HCT116 (cell line): ENCODE measurements at regions not wholly inside any gene's neighbourhood (a gene's known extent, or its start where the extent isn't known, plus 50 kb on each side); places are given as distances from the start of the nearest gene placed in this dataset.

ENCODE experiments used
- ATAC-seq: fragments of 200-7000 bp; cut with Tn5 transposase; 2 replicates; pipeline ENCODE4 v1.9.1; 2020; ENCODE audit warnings: mild to moderate bottlenecking, moderate library complexity
- BruUV-seq: library from RNA; stranded (reverse); fragments of 400-500 nt; replicated peaks from 2 replicates; lab custom pipeline; 2021; lab: Mats Ljungman, UMichigan
- CTCF ChIA-PET: fragments of 300-600 bp; sonication (Branson Sonifier 250); formaldehyde crosslinking; loops from one replicate; lab custom pipeline; 2021; ENCODE audit warnings: antibody characterized with exemption; lab: Charles Lee
- POLR2A ChIA-PET: fragments of 300-600, 350-600 bp; sonication (Branson Sonifier 250); formaldehyde crosslinking; loops from one replicate; lab custom pipeline; 2021; ENCODE audit warnings: antibody characterized with exemption; lab: Charles Lee
- RAD21 ChIA-PET, 2 experiments: fragments of 300-600 bp; sonication (Branson Sonifier 250); formaldehyde crosslinking; loops; one replicate each; lab custom pipeline; 2023; ENCODE audit warnings: low total read pairs in 2 of 2; ENCODE audit not compliant: uncharacterized antibody in 2 of 2, unreplicated experiment in 2 of 2, low non-redundant PET in 1 of 2; lab: Charles Lee
- DNase-seq: peaks from one replicate; pipeline ENCODE4 v3.0.0-alpha.2; 2010; ENCODE audit warnings: low read depth, low spot score
- H2AFZ ChIP-seq: fragments of 200-600 bp; shearing (Covaris generic), sonication (generic); 2 replicates; pipeline ENCODE4 v1.6.1; 2017; ENCODE audit warnings: low read depth, mixed run types, mixed read lengths, antibody characterized with exemption, low read length; ENCODE audit not compliant: poor library complexity, severe bottlenecking
- H3K27ac ChIP-seq: 2 replicates; pipeline ENCODE4 v1.5.1; 2012; ENCODE audit warnings: low read depth, low read length
- H3K27me3 ChIP-seq: fragments of 200-600 bp; sonication (generic); 2 replicates; pipeline ENCODE4 v1.6.1; 2016; ENCODE audit warnings: mixed run types, low read length, mixed read lengths; ENCODE audit not compliant: insufficient read depth
- H3K36me3 ChIP-seq, 2 experiments: fragments of 200-500 bp in 1 of 2; fragments of 200-600 bp in 1 of 2; sonication (Bioruptor generic) in 1 of 2; sonication (generic) in 1 of 2; 2 replicates each; pipeline versions ENCODE4 v1.5.1 to v1.6.1; 2014 to 2016; ENCODE audit warnings: low read length in 2 of 2, inconsistent platforms in 1 of 2, mixed read lengths in 1 of 2, mixed run types in 1 of 2; ENCODE audit not compliant: insufficient read depth in 2 of 2, control insufficient read depth in 1 of 2
- H3K4me1 ChIP-seq, 2 experiments: fragments of 200-600 bp in 1 of 2; sonication (generic) in 1 of 2; 2 replicates each; pipeline versions ENCODE4 v1.5.1 to v1.6.1; 2012 to 2017; ENCODE audit warnings: low read length in 2 of 2, inconsistent platforms in 1 of 2, mild to moderate bottlenecking in 1 of 2, mixed read lengths in 1 of 2, mixed run types in 1 of 2, moderate library complexity in 1 of 2; ENCODE audit not compliant: insufficient read depth in 2 of 2, control insufficient read depth in 1 of 2
- H3K4me2 ChIP-seq: fragments of 200-600 bp; sonication (generic); 2 replicates; pipeline ENCODE4 v1.6.1; 2017; ENCODE audit warnings: mixed run types, low read length, mixed read lengths
- H3K4me3 ChIP-seq, 2 experiments: fragments of 200-600 bp in 1 of 2; sonication (generic) in 1 of 2; replicated peaks in 1 of 2; 2 replicates each; pipeline ENCODE4 v1.5.1; 2011 to 2016; ENCODE audit warnings: low read length in 2 of 2, control low read depth in 1 of 2, low read depth in 1 of 2, mild to moderate bottlenecking in 1 of 2, mixed read lengths in 1 of 2, mixed run types in 1 of 2
- H3K79me2 ChIP-seq: fragments of 200-600 bp; sonication (generic); 2 replicates; pipeline ENCODE4 v1.6.1; 2017; ENCODE audit warnings: mild to moderate bottlenecking, mixed run types, low read length, moderate library complexity, mixed read lengths; ENCODE audit not compliant: insufficient read depth
- H3K9ac ChIP-seq: fragments of 200-600 bp; sonication (generic); 2 replicates; pipeline ENCODE4 v1.6.1; 2016; ENCODE audit warnings: low read length, mixed read lengths
- H3K9me2 ChIP-seq: fragments of 200-600 bp; sonication (generic), shearing (Covaris generic); 2 replicates; pipeline ENCODE4 v1.6.1; 2017; ENCODE audit warnings: mixed run types, mild to moderate bottlenecking, moderate library complexity; ENCODE audit not compliant: insufficient read depth
- H3K9me3 ChIP-seq, 2 experiments: fragments of 200-500 bp in 1 of 2; fragments of 200-600 bp in 1 of 2; sonication (Bioruptor generic) in 1 of 2; sonication (generic) in 1 of 2; 2 replicates each; pipeline ENCODE4 v1.6.1; 2014 to 2017; ENCODE audit warnings: low read length in 2 of 2, mixed read lengths in 2 of 2, inconsistent platforms in 1 of 2, low read depth in 1 of 2, mild to moderate bottlenecking in 1 of 2, mixed run types in 1 of 2, moderate library complexity in 1 of 2; ENCODE audit not compliant: control insufficient read depth in 1 of 2, insufficient read depth in 1 of 2
- H4K20me1 ChIP-seq: fragments of 200-600 bp; sonication (generic), shearing (Covaris generic); 2 replicates; pipeline ENCODE4 v1.6.1; 2017; ENCODE audit warnings: mixed run types, mild to moderate bottlenecking, moderate library complexity; ENCODE audit not compliant: insufficient read depth
- ELF1 ChIP-seq: IDR thresholded peaks from 2 replicates; pipeline ENCODE4 v1.6.1; 2012; ENCODE audit warnings: low read depth, borderline replicate concordance
- EZH2phosphoT487 ChIP-seq: fragments of 200-600 bp; IDR thresholded peaks from 2 replicates; pipeline ENCODE4 v1.6.1; 2018; ENCODE audit warnings: antibody characterized with exemption, borderline replicate concordance
- JUND ChIP-seq: IDR thresholded peaks from 2 replicates; pipeline ENCODE4 v1.6.1; 2012
- MAX ChIP-seq: IDR thresholded peaks from 2 replicates; pipeline ENCODE4 v1.6.1; 2012
- POLR2AphosphoS5 ChIP-seq: IDR thresholded peaks from 2 replicates; pipeline ENCODE4 v1.6.1; 2011; ENCODE audit warnings: mild to moderate bottlenecking, low read depth, low read length, moderate library complexity
- RAD21 ChIP-seq: IDR thresholded peaks from 2 replicates; pipeline ENCODE4 v1.6.1; 2012; ENCODE audit warnings: low read depth, mild to moderate bottlenecking
- SIN3A ChIP-seq: IDR thresholded peaks from 2 replicates; pipeline ENCODE4 v1.6.1; 2012; ENCODE audit warnings: low read depth
- TCF7L2 ChIP-seq: IDR thresholded peaks from 2 replicates; pipeline ENCODE4 v1.7.0; 2011; ENCODE audit warnings: borderline replicate concordance, inconsistent platforms; ENCODE audit not compliant: insufficient read depth, insufficient read length; ENCODE audit errors: extremely low read depth
- ZFX ChIP-seq: fragments of 450-650 bp; IDR thresholded peaks from 2 replicates; pipeline ENCODE4 v1.6.1; 2017
- intact Hi-C: fragments of 100-400 bp; cut with micrococcal nuclease; formaldehyde crosslinking; loops from 2 replicates; pipeline ENCODE4 v1.10.0; 2022
- TF ChIP-seq, protein P1 (sequence below): IDR thresholded peaks from 2 replicates; pipeline ENCODE4 v1.6.1; 2012

- ChIA-PET RAD21 (no interaction called here), CTCF (no interaction called here)
- peaks cover 0 to 6% of the 10 kb centered on the region in 2 experiments; a peak in 1 of 4 replicates for H3K4me1 ChIP-seq
- BruUV-seq = no TSS peak
- TF ChIP-seq SIN3A = no peak
- no peak for TF ChIP-seq ZFX
- no peak for TF ChIP-seq ELF1
- TF ChIP-seq POLR2AphosphoS5 = no peak
- TF ChIP-seq EZH2phosphoT487 = no peak
- TF ChIP-seq, protein P1, sequence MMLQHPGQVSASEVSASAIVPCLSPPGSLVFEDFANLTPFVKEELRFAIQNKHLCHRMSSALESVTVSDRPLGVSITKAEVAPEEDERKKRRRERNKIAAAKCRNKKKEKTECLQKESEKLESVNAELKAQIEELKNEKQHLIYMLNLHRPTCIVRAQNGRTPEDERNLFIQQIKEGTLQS = no peak
- TF ChIP-seq, all 23 proteins: peak for 0
- intact Hi-C loops = no loop called here
- no peak for ATAC-seq
- H3K27me3 ChIP-seq = no peaks in the 10 kb centered on the region
- peak overlapping the region; percentile 26 for H2AFZ ChIP-seq
- H3K9me2 ChIP-seq = no peaks in the 10 kb centered on the region
- no peaks in the 10 kb centered on the region for H3K79me2 ChIP-seq
- no peak overlapping the region for H3K4me3 ChIP-seq
- POLR2A ChIA-PET = no interaction called here
- H3K4me2 ChIP-seq = no peak overlapping the region
- no peak for DNase-seq
- no peaks in the 10 kb centered on the region for H4K20me1 ChIP-seq
- H3K9me3 ChIP-seq = no peaks in the 10 kb centered on the region
- no peak overlapping the region for H3K9ac ChIP-seq
- no peaks in the 10 kb centered on the region for H3K36me3 ChIP-seq
- no peak overlapping the region for H3K27ac ChIP-seq
Measured at GRCh38 chr5:124956471-124957029, 210.1 kb upstream of the ZNF608 start.

- H3K9me2 ChIP-seq = no peaks in the 10 kb centered on the region
- no peak for TF ChIP-seq RAD21
- TF ChIP-seq JUND = peak; percentile 49
- no peak for TF ChIP-seq TCF7L2
- no peak for TF ChIP-seq MAX
- TF ChIP-seq, all 23 proteins: peak for 1
- Histone ChIP-seq H3K4me1 (peaks cover 0 to 6% of the 10 kb centered on the region in 2 experiments; a peak in 1 of 4 replicates), H3K4me3 (no peak overlapping the region), H4K20me1 (no peaks in the 10 kb centered on the region), H3K4me2 (no peak overlapping the region), H2AFZ (no peak overlapping the region), H3K9me3 (no peaks in the 10 kb centered on the region), H3K27ac (no peak overlapping the region), H3K79me2 (no peaks in the 10 kb centered on the region), H3K27me3 (no peaks in the 10 kb centered on the region), H3K36me3 (no peaks in the 10 kb centered on the region), H3K9ac (no peak overlapping the region)
- CTCF ChIA-PET = no interaction called here
- ATAC-seq (0 out of 2 replicates have a peak, but pooled peaks have one; percentile 17), DNase-seq (no peak)
- intact Hi-C loops = no loop called here
- POLR2A ChIA-PET = no interaction called here
- BruUV-seq = no TSS peak
- RAD21 ChIA-PET = no interaction called here
Measured at GRCh38 chr5:124957063-124957462, 210.6 kb upstream of the ZNF608 start.
